Cardiac muscle cell (in vitro differentiated cells and primary cell): ENCODE measurements at regions not wholly inside any gene's neighbourhood (a gene's known extent, or its start where the extent isn't known, plus 50 kb on each side); places are given as distances from the start of the nearest gene placed in this dataset.

ENCODE experiments used
- DNase-seq, 2 donors: peaks; one replicate each; pipeline versions ENCODE4 v3.0.0 to v3.0.0-alpha.2; 2010 to 2017; ENCODE audit warnings: low read depth in 1 of 2, low spot score in 1 of 2
- H3K27ac ChIP-seq: fragments of 200-600 bp; sonication (generic); 2 replicates; pipeline ENCODE4 v1.5.1; 2016
- H3K27me3 ChIP-seq: fragments of 200-600 bp; sonication (generic); 2 replicates; pipeline ENCODE4 v1.6.0; 2016; ENCODE audit warnings: control low read depth
- H3K36me3 ChIP-seq: fragments of 200-600 bp; sonication (generic); 2 replicates; pipeline ENCODE4 v1.5.1; 2016; ENCODE audit warnings: control low read depth
- H3K4me1 ChIP-seq: fragments of 200-600 bp; sonication (generic); 2 replicates; pipeline ENCODE4 v1.8.1; 2017; ENCODE audit warnings: low read depth, mild to moderate bottlenecking, mixed run types
- H3K4me3 ChIP-seq: fragments of 200-600 bp; sonication (generic); 2 replicates; pipeline ENCODE4 v1.5.1; 2016; ENCODE audit warnings: mild to moderate bottlenecking
- H3K9me3 ChIP-seq: fragments of 200-600 bp; sonication (generic); 2 replicates; pipeline ENCODE4 v1.5.1; 2017; ENCODE audit warnings: low read depth, mild to moderate bottlenecking, control low read depth
- TF ChIP-seq, protein P1 (sequence below): IDR thresholded peaks from 2 replicates; pipeline ENCODE4 v1.5.1; 2012; ENCODE audit warnings: low read depth, mild to moderate bottlenecking, low read length

GRCh38 chr7:126228356-126229061 lies 1024.2 kb downstream of the GRM8 start:
- Histone ChIP-seq H3K4me1 (no peaks in the 10 kb centered on the region), H3K36me3 (no peaks in the 10 kb centered on the region), H3K27ac (no peak overlapping the region), H3K4me3 (no peak overlapping the region), H3K27me3 (no peaks in the 10 kb centered on the region), H3K9me3 (no peaks in the 10 kb centered on the region)
- TF ChIP-seq, protein P1, sequence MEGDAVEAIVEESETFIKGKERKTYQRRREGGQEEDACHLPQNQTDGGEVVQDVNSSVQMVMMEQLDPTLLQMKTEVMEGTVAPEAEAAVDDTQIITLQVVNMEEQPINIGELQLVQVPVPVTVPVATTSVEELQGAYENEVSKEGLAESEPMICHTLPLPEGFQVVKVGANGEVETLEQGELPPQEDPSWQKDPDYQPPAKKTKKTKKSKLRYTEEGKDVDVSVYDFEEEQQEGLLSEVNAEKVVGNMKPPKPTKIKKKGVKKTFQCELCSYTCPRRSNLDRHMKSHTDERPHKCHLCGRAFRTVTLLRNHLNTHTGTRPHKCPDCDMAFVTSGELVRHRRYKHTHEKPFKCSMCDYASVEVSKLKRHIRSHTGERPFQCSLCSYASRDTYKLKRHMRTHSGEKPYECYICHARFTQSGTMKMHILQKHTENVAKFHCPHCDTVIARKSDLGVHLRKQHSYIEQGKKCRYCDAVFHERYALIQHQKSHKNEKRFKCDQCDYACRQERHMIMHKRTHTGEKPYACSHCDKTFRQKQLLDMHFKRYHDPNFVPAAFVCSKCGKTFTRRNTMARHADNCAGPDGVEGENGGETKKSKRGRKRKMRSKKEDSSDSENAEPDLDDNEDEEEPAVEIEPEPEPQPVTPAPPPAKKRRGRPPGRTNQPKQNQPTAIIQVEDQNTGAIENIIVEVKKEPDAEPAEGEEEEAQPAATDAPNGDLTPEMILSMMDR: no peak
- no peak for DNase-seq

- Histone ChIP-seq H3K4me1 (no peaks in the 10 kb centered on the region), H3K36me3 (no peaks in the 10 kb centered on the region), H3K27me3 (no peaks in the 10 kb centered on the region), H3K27ac (no peak overlapping the region), H3K4me3 (no peak overlapping the region), H3K9me3 (no peaks in the 10 kb centered on the region)
- no peak for DNase-seq
- TF ChIP-seq, protein P1: no peak
These were observed 1025.1 kb downstream of the GRM8 start for GRCh38 chr7:126227643-126228042.

DNA sequence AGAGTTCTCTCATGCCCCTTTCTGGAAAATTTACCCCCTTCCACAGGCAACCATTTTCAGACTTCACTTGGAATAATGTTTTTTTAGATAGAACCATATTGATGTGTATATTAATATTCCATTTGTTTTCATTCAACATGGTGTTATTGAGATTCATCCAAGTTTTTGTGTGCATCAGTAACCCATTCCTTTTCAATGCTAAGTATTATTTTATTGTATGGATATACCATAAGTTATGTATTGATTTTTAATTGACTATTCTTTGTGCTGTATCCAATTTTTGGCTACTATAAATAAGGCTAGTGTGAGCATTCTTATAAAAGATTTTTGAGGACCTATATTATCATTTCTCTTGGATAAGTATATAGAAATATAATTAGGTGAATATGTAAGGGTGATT lies 1025.7 kb downstream of the GRM8 start:
- Histone ChIP-seq H3K27ac (no peak overlapping the region), H3K4me3 (no peak overlapping the region), H3K36me3 (no peaks in the 10 kb centered on the region), H3K27me3 (no peaks in the 10 kb centered on the region), H3K4me1 (no peaks in the 10 kb centered on the region), H3K9me3 (no peaks in the 10 kb centered on the region)
- no peak for DNase-seq
- TF ChIP-seq, protein P1: no peak

DNA sequence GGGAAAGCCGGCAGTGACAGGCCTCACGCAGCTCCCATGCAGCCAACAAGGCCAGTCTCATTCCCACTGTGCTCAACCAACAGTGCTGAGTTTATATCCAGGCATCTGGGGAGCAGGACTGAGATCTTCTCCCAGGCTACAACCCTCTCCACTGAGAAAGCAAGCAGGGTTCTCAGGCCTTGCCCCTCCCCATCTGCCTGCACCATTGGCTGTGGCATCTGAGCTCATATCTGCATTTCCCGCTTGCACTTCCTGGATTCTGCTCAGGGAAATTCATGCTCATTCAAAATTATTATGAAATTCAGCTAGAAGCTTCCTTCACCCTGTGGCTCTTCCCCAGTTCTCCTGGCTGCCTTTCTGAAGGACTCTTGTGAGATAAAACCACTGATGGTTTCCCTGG lies 1029.0 kb downstream of the GRM8 start:
- no peaks in the 10 kb centered on the region for H3K9me3 ChIP-seq
- TF ChIP-seq, protein P1: no peak
- no peaks in the 10 kb centered on the region for H3K4me1 ChIP-seq
- no peak overlapping the region for H3K4me3 ChIP-seq
- DNase-seq: no peak
- no peaks in the 10 kb centered on the region for H3K36me3 ChIP-seq
- no peaks in the 10 kb centered on the region for H3K27me3 ChIP-seq
- no peak overlapping the region for H3K27ac ChIP-seq

DNA sequence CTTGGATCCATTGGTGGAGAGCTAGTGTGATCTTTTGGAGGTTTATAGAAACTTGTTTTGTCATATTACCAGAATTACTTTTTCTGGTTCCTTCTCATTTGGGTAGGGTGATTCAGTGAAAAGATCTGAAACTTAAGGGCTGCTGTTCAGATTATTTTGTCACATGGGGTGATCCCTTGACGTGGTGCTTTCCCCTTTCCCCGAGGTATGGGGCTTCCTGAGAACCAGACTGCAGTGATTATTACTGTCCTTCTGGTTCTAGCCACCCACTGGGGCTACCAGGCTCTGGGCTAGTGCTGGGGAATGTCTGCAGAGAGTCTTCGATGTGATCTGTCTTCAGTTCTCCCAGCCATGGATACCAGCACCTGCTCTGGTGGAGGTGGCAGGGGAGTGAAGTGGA lies 1030.0 kb downstream of the GRM8 start:
- Histone ChIP-seq H3K27ac (no peak overlapping the region), H3K9me3 (no peaks in the 10 kb centered on the region), H3K4me1 (no peaks in the 10 kb centered on the region), H3K4me3 (no peak overlapping the region), H3K27me3 (no peaks in the 10 kb centered on the region), H3K36me3 (no peaks in the 10 kb centered on the region)
- no peak for DNase-seq
- TF ChIP-seq, protein P1: no peak
